HG03280 (cell line): ENCODE measurements at regions not wholly inside any gene's neighbourhood (a gene's known extent, or its start where the extent isn't known, plus 50 kb on each side); places are given as distances from the start of the nearest gene placed in this dataset.
"Not testable (repeated sequence)": the region's sequence is repeated elsewhere in the genome, so short reads cannot be mapped to it uniquely, and the experiment has no call there.

ENCODE experiments used
- ATAC-seq: cut with Tn5 transposase; IDR thresholded peaks from one replicate; pipeline ENCODE4 v1.9.1; 2021; ENCODE audit warnings: mild to moderate bottlenecking, moderate library complexity; ENCODE audit not compliant: unreplicated experiment

- ATAC-seq: no peak
Measured at GRCh38 chr2:39570614-39571013, 95.1 kb upstream of the TMEM178A start.

GRCh38 chr2:39571111-39571731, 94.5 kb upstream of the TMEM178A start:
- no peak for ATAC-seq

GRCh38 chr2:39573276-39573675, 92.4 kb upstream of the TMEM178A start:
- no peak for ATAC-seq

- ATAC-seq: no peak
Measured at GRCh38 chr2:39581866-39582265, 83.9 kb upstream of the TMEM178A start.

GRCh38 chr2:39583213-39583612, 82.5 kb upstream of the TMEM178A start:
- no peak for ATAC-seq

GRCh38 chr2:39583781-39584180, 81.9 kb upstream of the TMEM178A start:
- ATAC-seq: no peak

- ATAC-seq: no peak
Measured at GRCh38 chr2:39584283-39584965, 81.3 kb upstream of the TMEM178A start.

- not testable (repeated sequence) for ATAC-seq
Measured at GRCh38 chr2:39585531-39585930, 80.2 kb upstream of the TMEM178A start.

GRCh38 chr2:39587168-39587567, 78.5 kb upstream of the TMEM178A start:
- no peak for ATAC-seq

- ATAC-seq: no peak
Measured at GRCh38 chr2:39587641-39588040, 78.1 kb upstream of the TMEM178A start.

- peak; percentile 52 for ATAC-seq
Measured at GRCh38 chr2:39593439-39594393, 72.0 kb upstream of the TMEM178A start.

GRCh38 chr2:39595116-39595515, 70.6 kb upstream of the TMEM178A start:
- no peak for ATAC-seq

GRCh38 chr2:39597314-39597713, 68.4 kb upstream of the TMEM178A start:
- no peak for ATAC-seq

- ATAC-seq: no peak
Measured at GRCh38 chr2:39602616-39603015, 63.1 kb upstream of the TMEM178A start.

- no peak for ATAC-seq
Measured at GRCh38 chr2:39603436-39603835, 62.3 kb upstream of the TMEM178A start.

GRCh38 chr2:39604866-39605265, 60.9 kb upstream of the TMEM178A start:
- no peak for ATAC-seq

- ATAC-seq: no peak
Measured at GRCh38 chr2:39606585-39606984, 59.1 kb upstream of the TMEM178A start.

GRCh38 chr2:39607538-39608262, 58.0 kb upstream of the TMEM178A start:
- ATAC-seq: no peak

GRCh38 chr2:39608263-39608575, 57.5 kb upstream of the TMEM178A start:
- ATAC-seq: no peak

GRCh38 chr2:39608686-39609441, 56.9 kb upstream of the TMEM178A start:
- ATAC-seq: no peak
